Fibroblast of skin of abdomen (primary cell): ENCODE measurements at regions not wholly inside any gene's neighbourhood (a gene's known extent, or its start where the extent isn't known, plus 50 kb on each side); places are given as distances from the start of the nearest gene placed in this dataset.

Experiments used
- DNase-seq: peaks from one replicate; pipeline ENCODE4 v3.0.0-alpha.2; 2013

- DNase-seq, result peak; percentile 52
Observed at GRCh38 chr2:181152226-181152625, 171.8 kb downstream of the UBE2E3 start.

GRCh38 chr2:181152701-181153100 is 172.3 kb downstream of the UBE2E3 start:
- no peak for DNase-seq

- DNase-seq, result peak; percentile 34
Observed at GRCh38 chr2:181153886-181154285, 173.5 kb downstream of the UBE2E3 start.

- peak; percentile 75 for DNase-seq
Observed at GRCh38 chr2:181157326-181157725, 176.9 kb downstream of the UBE2E3 start.

GRCh38 chr2:181158427-181158826 is 178.0 kb downstream of the UBE2E3 start:
- no peak for DNase-seq

GRCh38 chr2:181161615-181162014 is 181.2 kb downstream of the UBE2E3 start:
- DNase-seq, result no peak

- no peak for DNase-seq
Observed at GRCh38 chr2:181163139-181163538, 182.7 kb downstream of the UBE2E3 start.

- no peak for DNase-seq
Observed at GRCh38 chr2:181163691-181164090, 183.3 kb downstream of the UBE2E3 start.

- DNase-seq, result no peak
Observed at GRCh38 chr2:181164699-181165098, 184.3 kb downstream of the UBE2E3 start.

- DNase-seq, result no peak
Observed at GRCh38 chr2:181165199-181165868, 184.9 kb downstream of the UBE2E3 start.

GRCh38 chr2:181169503-181169902 is 189.1 kb downstream of the UBE2E3 start:
- DNase-seq, result peak; percentile 32

GRCh38 chr2:181170256-181170655 is 189.9 kb downstream of the UBE2E3 start:
- DNase-seq, result no peak

- DNase-seq, result no peak
Observed at GRCh38 chr2:181172676-181173075, 192.3 kb downstream of the UBE2E3 start.

- no peak for DNase-seq
Observed at GRCh38 chr2:181174611-181175580, 194.5 kb downstream of the UBE2E3 start.

- no peak for DNase-seq
Observed at GRCh38 chr2:181176540-181176939, 196.1 kb downstream of the UBE2E3 start.

- no peak for DNase-seq
Observed at GRCh38 chr2:181177376-181177775, 197.0 kb downstream of the UBE2E3 start.

- DNase-seq, result no peak
Observed at GRCh38 chr2:181178130-181178529, 197.7 kb downstream of the UBE2E3 start.

GRCh38 chr2:181178823-181179412 is 198.5 kb downstream of the UBE2E3 start:
- no peak for DNase-seq

- no peak for DNase-seq
Observed at GRCh38 chr2:181183878-181184542, 203.6 kb downstream of the UBE2E3 start.

GRCh38 chr2:181185421-181185820 is 205.0 kb downstream of the UBE2E3 start:
- DNase-seq, result no peak

GRCh38 chr2:181185948-181186347 is 205.5 kb downstream of the UBE2E3 start:
- DNase-seq, result peak; percentile 59

- DNase-seq, result no peak
Observed at GRCh38 chr2:181188605-181189004, 208.2 kb downstream of the UBE2E3 start.

- DNase-seq, result no peak
Observed at GRCh38 chr2:181189951-181190350, 209.5 kb downstream of the UBE2E3 start.
